Loucy (cell line): ENCODE measurements at regions not wholly inside any gene's neighbourhood (a gene's known extent, or its start where the extent isn't known, plus 50 kb on each side); places are given as distances from the start of the nearest gene placed in this dataset.

Experiments
- EZH2phosphoT487 ChIP-seq: fragments of 200-600 bp; IDR thresholded peaks from 2 replicates; pipeline ENCODE4 v1.6.1; 2018; ENCODE audit warnings: antibody characterized with exemption, mild to moderate bottlenecking, moderate library complexity, borderline replicate concordance
- TF ChIP-seq, protein P1 (sequence below): fragments of 200-600 bp; sonication (generic); conservative IDR thresholded peaks from 2 replicates; pipeline ENCODE4 v1.5.1; 2014; ENCODE audit warnings: mild to moderate bottlenecking, antibody characterized with exemption, low read length

DNA sequence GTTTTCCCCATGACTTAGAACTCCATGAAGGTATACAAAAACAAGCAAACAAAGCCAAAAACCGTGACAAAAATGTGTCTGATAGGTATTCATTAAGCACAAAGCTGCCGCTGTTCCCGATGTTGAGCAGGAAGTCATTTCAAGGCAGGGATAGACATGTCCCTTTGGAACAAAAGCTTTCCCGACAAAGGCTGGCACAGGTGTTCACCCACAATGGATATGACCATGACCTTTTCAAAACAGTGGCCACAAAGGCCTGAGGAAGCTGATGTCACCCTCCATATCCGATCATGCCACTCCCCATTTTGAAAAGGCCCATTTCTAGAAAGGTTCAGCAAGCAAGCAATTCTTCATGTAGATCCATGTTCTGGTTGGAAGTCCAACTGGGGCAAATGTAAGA, 279.1 kb downstream of the BTG1 start:
- TF ChIP-seq, protein P1, sequence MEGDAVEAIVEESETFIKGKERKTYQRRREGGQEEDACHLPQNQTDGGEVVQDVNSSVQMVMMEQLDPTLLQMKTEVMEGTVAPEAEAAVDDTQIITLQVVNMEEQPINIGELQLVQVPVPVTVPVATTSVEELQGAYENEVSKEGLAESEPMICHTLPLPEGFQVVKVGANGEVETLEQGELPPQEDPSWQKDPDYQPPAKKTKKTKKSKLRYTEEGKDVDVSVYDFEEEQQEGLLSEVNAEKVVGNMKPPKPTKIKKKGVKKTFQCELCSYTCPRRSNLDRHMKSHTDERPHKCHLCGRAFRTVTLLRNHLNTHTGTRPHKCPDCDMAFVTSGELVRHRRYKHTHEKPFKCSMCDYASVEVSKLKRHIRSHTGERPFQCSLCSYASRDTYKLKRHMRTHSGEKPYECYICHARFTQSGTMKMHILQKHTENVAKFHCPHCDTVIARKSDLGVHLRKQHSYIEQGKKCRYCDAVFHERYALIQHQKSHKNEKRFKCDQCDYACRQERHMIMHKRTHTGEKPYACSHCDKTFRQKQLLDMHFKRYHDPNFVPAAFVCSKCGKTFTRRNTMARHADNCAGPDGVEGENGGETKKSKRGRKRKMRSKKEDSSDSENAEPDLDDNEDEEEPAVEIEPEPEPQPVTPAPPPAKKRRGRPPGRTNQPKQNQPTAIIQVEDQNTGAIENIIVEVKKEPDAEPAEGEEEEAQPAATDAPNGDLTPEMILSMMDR = no peak
- TF ChIP-seq EZH2phosphoT487 = no peak
